ENCODE measurements at regions not wholly inside any gene's neighbourhood (a gene's known extent, or its start where the extent isn't known, plus 50 kb on each side); places are given as distances from the start of the nearest gene placed in this dataset.

DNA sequence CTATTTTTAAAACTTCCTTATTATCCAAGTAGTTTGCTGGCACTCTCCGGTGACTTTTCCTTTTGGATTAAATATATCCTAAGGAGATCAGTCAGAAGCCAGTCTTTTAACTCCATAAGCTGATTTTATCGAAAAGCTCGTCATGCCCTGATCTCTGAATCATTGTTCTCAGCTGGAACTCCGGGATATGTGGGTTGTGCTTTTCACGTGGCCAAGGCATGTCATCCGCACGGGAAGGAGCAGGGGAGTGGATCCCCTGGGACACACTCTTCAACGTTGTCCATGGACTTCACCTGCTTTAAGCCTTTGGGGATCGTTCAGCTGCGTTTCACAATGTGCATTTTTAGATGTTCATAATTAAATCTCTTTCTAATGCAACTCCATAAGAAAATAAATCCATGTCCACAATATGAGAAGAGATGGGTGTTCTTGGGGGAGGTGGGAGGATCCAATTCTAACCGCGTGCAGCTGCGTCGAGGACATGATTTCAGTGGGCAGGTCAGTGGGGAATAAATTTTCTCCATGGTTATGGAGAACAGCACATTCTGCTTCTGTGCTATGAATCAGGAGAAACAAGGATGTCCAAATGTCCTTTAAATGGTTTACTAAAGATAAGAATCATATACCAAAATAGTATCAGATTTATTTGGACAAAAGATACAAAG, 229.5 kb upstream of the ADARB2 start:
- FAIRE-seq = no peak

GRCh38 chr10:1964476-1964875, 227.2 kb upstream of the ADARB2 start:
- no peak for FAIRE-seq

GRCh38 chr10:1963341-1963740, 226.0 kb upstream of the ADARB2 start:
- no peak for FAIRE-seq

GRCh38 chr10:1961989-1962388, 224.7 kb upstream of the ADARB2 start:
- no peak for FAIRE-seq

- FAIRE-seq = no peak
Measured at GRCh38 chr10:1960982-1961381, 223.7 kb upstream of the ADARB2 start.

DNA sequence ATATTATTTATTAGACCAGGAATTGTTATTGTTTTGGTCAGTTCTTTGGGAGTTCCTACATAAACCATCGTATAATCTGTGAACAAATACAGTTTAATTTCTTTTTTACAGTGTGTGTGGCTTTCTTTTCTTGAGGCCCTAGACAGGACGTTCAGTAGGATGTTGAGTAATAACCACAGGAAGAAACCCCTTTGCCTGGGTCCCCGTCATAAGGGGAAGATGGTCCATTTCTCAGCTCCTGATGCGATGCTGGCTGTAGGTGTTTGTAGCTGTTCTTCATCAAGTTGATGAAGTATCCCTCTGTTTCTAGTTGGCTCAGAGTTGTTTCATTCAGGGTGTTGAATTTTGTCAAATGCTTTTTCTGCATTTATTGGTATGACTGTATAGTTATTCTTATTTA, 219.7 kb upstream of the ADARB2 start:
- no peak for FAIRE-seq

- FAIRE-seq = no peak
Measured at GRCh38 chr10:1954300-1954699, 217.0 kb upstream of the ADARB2 start.

DNA sequence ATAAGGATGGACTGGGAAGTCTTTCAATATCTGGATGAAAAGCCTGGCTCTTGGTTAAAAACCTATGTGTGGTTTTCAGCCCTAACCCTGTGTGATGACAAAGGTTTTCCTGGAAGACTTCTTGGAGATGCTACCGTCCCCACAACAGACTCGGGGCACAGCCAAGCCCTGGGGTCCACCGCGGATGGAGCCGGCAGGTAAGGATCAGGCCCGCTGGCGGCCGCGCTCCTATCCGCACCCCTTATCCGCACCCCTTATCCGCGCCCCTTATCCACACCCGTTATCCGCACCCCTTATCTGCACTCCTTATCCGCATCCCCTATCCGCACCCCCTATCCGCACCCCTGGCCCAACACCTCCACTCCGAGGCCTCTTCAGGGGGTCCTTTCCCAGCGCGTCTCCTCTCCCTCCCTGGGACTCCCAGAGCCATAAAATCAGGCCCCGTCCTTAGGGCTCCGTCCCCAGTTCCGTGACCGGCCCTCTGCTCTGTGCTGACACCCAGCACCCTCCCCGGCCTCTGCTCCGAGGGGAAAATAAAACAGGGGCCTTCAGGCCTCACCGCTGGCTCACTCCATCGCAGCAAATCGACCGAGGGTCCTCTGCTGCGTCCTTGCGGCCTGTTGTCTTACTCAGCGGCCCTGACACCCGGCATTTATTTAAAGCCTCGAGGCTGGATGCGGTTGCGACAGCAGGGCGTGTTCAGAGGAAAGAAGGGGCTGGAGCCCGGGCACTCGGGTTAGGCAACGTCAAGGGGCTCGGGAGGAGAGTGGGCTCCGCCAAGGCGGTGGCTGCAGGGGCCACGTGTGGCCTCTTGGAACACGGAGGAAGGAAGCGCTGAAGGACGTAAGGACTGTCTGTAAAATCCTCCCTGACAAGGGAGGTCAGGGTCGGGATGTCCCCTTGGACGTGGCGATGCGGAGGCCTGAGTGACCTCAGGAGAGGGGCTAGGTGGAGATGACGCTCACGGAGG, 215.1 kb upstream of the ADARB2 start:
- FAIRE-seq = no peak

GRCh38 chr10:1950803-1951495, 213.6 kb upstream of the ADARB2 start:
- FAIRE-seq = no peak

- FAIRE-seq = no peak
Measured at GRCh38 chr10:1947464-1948003, 210.2 kb upstream of the ADARB2 start.

- no peak for FAIRE-seq
Measured at GRCh38 chr10:1944487-1944886, 207.2 kb upstream of the ADARB2 start.

DNA sequence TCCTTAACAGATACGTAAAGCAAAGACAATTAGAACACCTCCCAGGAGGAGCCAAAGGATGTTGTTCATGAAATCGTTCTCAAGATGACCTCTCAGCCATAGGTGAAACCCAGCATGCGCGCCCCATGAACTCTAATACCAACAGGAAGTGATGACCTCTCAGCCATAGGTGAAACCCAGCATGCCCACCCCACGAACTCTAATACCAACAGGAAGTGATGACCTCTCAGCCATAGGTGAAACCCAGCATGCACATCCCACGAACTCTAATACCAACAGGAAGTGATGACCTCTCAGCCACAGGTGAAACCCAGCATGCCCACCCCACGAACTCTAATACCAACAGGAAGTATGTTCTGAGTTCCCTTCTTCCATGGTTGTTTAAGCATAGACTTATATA, 205.2 kb upstream of the ADARB2 start:
- no peak for FAIRE-seq

DNA sequence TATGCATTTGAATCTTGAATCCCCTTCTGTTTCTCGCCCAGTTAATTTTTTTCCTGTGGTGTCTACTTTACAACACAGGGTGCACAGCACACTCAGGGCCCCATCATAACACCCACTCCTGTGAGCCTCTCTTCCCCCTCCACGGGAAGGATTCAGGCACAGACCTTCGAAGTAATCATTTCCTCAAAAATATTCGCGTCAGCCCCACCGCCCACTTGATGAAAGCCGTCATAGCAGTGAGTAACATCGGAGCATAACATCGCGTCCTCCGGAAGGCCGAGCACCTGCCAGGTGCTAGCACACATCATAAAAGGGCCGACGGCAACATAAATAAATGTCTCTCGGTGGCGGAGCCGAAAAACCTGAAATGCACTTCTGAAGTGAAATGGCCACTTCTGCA, 201.7 kb upstream of the ADARB2 start:
- no peak for FAIRE-seq

DNA sequence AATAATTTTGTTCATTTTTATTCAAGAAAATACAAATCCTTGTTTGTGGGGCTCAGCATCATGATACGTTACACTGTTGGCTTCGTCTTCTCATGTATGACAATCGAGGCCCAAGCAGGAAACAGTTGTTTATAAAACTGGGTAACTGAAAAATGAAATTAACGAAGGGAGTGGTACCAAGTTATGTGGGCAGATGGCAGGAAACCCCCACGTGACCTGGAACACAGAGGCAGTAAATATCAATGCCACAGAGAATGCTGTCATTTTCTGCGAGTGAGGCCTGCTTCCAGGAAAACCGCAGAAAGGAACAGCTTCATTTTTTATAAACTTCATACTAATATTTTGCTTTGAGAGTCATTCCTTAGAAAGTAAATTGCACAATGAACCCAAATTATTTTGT, 201.0 kb upstream of the ADARB2 start:
- FAIRE-seq = no peak

DNA sequence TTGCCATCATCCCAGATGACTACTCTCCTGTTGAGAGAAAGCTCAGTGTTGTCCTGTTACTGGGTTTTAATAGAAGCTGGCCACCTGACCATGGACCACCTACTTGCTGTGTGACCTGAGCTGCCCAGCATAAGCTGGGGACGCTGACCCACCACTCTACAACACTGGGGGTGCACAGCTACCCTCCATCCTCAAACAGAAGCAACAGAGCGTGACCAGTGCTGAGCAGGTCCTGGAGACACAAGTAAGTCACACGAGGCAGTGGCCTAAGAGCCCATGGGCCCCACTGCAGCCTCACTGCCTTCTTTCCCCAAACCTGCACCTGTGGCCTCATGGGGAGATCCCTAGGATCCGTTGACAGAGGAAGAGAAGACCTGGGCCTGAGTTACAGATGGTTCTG, 198.6 kb upstream of the ADARB2 start:
- FAIRE-seq = no peak

DNA sequence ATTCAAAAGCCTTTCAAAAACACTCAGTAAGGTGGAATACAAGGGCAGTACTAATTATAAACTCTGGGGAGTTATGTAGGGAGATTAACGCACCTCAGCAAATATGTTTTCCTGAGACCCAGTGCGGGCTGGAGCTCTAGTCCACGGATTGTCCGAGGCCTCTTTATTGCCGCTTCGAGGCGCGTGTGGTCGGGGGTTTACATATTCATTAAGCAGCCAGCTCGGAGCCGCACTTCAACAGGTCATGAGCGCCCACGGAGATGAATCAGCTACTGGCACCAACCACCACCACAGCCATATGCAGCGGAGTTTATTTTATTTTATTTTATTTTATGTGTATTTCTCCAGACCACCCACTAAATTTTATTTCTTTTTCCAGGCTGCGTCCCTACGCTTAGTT, 195.9 kb upstream of the ADARB2 start:
- no peak for FAIRE-seq

DNA sequence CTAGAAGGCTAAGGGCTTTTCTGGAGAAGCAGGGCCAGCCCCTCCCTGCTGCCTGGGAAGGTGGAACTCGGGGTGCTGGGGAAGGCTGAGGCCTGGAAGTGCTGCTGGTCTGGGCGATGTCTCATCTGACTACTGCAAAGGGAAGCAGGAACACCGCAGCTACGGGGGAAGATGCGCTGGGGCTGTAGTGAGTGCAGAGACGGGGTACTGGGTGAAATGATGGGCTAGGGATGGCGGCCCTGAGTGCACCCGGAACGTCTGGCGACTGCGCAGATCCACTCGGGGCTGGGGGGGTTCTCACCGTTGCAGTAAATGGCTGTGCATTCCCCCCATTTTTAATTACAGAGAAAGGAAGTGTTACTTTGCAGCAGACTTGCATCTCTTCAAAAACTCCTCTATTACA, 195.4 kb upstream of the ADARB2 start:
- no peak for FAIRE-seq

- no peak for FAIRE-seq
Measured at GRCh38 chr10:1928606-1929005, 191.3 kb upstream of the ADARB2 start.

DNA sequence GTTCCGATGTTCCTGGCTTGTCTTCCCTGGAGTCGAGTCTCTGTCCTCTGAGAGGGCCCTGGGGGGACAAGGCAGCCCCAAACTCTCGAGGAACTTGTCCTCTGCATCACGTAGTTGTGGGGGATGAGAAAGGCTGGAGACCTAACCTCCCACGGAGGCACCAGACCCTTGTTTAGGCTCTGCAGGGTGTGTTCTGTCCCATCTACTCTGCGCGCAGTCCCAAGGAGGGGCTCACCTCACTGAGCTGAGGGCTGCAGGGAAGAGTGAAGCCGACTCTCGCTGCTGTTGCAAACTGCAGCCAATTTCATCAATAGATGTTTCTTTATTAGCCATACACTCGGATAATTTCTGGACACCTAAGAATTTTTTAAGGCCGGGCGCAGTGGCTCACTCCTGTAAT, 186.7 kb upstream of the ADARB2 start:
- no peak for FAIRE-seq

GRCh38 chr10:1923586-1923985, 186.3 kb upstream of the ADARB2 start:
- FAIRE-seq = no peak

DNA sequence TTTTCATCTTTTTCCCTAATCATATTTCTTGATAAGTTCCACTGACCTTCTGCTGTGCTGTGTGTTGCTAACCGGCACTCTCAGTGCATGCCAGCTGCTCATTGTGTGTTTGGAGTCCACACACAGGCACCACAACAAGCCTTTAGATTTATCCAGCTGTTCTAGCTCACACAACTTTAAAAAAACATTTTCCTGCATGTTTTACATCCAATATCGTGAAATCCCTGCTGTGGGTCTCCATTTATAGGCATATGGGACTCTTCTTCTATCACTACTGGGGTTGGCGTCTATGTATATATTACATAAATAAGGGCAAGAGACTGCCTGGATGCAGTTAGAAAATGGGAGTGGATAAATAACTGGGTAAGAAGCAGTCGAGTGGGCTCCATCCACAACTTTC, 183.6 kb upstream of the ADARB2 start:
- FAIRE-seq = no peak

- FAIRE-seq = no peak
Measured at GRCh38 chr10:1920127-1920526, 182.8 kb upstream of the ADARB2 start.

DNA sequence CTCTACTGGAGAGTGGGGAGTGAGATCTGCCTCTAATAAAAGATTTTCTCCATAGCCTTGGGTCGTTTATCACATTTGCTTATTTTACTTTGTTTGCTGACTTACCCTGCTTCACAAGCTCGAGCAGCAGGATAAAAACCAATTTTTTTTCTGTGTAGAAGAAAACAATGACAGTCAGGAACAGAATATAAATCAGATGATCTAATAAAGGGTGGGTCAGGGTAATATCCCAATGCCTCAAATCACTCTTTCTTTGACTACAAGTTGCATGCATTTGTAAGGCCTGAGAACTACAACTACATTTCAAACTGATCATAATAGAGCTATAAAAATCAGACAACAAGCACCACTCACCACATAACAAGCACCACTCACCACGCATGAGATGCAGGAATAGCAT, 174.4 kb upstream of the ADARB2 start:
- no peak for FAIRE-seq

DNA sequence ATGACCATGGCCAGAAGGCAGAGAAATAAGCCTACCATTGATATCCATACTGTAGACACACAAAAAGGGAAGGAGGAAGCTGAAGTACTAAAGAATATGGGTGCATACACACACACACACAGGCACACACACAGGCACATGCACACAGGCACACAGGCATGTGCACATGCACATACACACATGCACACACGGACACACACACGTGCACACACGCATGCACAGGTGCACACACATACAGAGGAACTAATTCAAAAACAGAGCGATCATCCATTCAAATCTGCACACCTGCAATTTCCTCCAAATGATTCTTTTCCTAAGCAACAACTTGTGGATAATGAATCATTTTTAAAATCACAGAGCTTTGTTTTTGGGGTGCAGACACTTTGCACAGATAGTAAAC, 166.7 kb upstream of the ADARB2 start:
- no peak for FAIRE-seq
